SK-N-SH (cell line): ENCODE measurements at regions not wholly inside any gene's neighbourhood (a gene's known extent, or its start where the extent isn't known, plus 50 kb on each side); places are given as distances from the start of the nearest gene placed in this dataset.

Experiments
- CTCF ChIA-PET: fragments of 300-600, 350-600 bp; formaldehyde crosslinking; extraction: SDS; loops from one replicate; lab custom pipeline; 2021; lab: Yijun Ruan, JAX
- POLR2A ChIA-PET: fragments of 350-600 bp; sonication (Branson Sonifier 250); formaldehyde crosslinking; extraction: SDS; loops from one replicate; lab custom pipeline; 2020; ENCODE audit warnings: antibody characterized with exemption, inconsistent platforms; lab: Yijun Ruan, JAX
- DNase-seq: peaks from one replicate; pipeline ENCODE4 v3.0.0; 2012
- H2AFZ ChIP-seq: fragments of 200-600 bp; sonication (generic); 2 replicates; pipeline ENCODE4 v1.8.1; 2016; ENCODE audit warnings: antibody characterized with exemption, mild to moderate bottlenecking, low read depth
- H3F3A ChIP-seq: fragments of 200-600 bp; sonication (generic); replicated peaks from 2 replicates; pipeline ENCODE3; 2016; ENCODE audit warnings: antibody characterized with exemption, mild to moderate bottlenecking; ENCODE audit not compliant: insufficient read depth
- H3K27ac ChIP-seq, 2 experiments: fragments of 200-500 bp in 1 of 2; fragments of 200-600 bp in 1 of 2; sonication (Bioruptor generic) in 1 of 2; sonication (generic), shearing (Covaris generic) in 1 of 2; 2 replicates each; pipeline versions ENCODE4 v1.5.1 to v1.6.1; 2014 to 2016; ENCODE audit warnings: low read depth in 2 of 2, inconsistent platforms in 1 of 2, low read length in 1 of 2, mild to moderate bottlenecking in 1 of 2, mixed read lengths in 1 of 2
- H3K27me3 ChIP-seq: fragments of 200-600 bp; sonication (generic), shearing (Covaris generic); 2 replicates; pipeline ENCODE4 v1.6.1; 2016; ENCODE audit warnings: mixed run types; ENCODE audit not compliant: insufficient read depth
- H3K36me3 ChIP-seq, 2 experiments: fragments of 200-500 bp in 1 of 2; fragments of 200-600 bp in 1 of 2; sonication (Bioruptor generic) in 1 of 2; sonication (generic) in 1 of 2; replicated peaks in 1 of 2; 2 replicates each; pipeline versions ENCODE3 to v1.5.1; 2014 to 2016; ENCODE audit warnings: low read length in 1 of 2, mild to moderate bottlenecking in 1 of 2; ENCODE audit not compliant: insufficient read depth in 2 of 2, control insufficient read depth in 1 of 2
- H3K4me1 ChIP-seq, 2 experiments: fragments of 200-500 bp in 1 of 2; fragments of 200-600 bp in 1 of 2; sonication (Bioruptor generic) in 1 of 2; sonication (generic), shearing (Covaris generic) in 1 of 2; 2 replicates each; pipeline versions ENCODE4 v1.5.1 to v1.6.1; 2014 to 2016; ENCODE audit warnings: low read depth in 1 of 2, low read length in 1 of 2, mixed run types in 1 of 2; ENCODE audit not compliant: insufficient read depth in 2 of 2, control insufficient read depth in 1 of 2
- H3K4me2 ChIP-seq: fragments of 200-600 bp; sonication (generic), shearing (Covaris generic); 2 replicates; pipeline ENCODE4 v1.6.1; 2017; ENCODE audit warnings: mixed run types
- H3K4me3 ChIP-seq, 2 experiments: fragments of 200-500 bp in 1 of 2; fragments of 200-600 bp in 1 of 2; sonication (Bioruptor generic) in 1 of 2; sonication (generic), shearing (Covaris generic) in 1 of 2; 2 replicates each; pipeline versions ENCODE4 v1.5.1 to v1.8.1; 2014 to 2016; ENCODE audit warnings: low read depth in 2 of 2, inconsistent platforms in 1 of 2, low read length in 1 of 2, mild to moderate bottlenecking in 1 of 2, mixed read lengths in 1 of 2, moderate library complexity in 1 of 2
- H3K79me2 ChIP-seq: fragments of 200-600 bp; sonication (generic); 2 replicates; pipeline ENCODE4 v1.8.1; 2017; ENCODE audit warnings: mild to moderate bottlenecking; ENCODE audit not compliant: insufficient read depth
- H3K9ac ChIP-seq: fragments of 200-600 bp; sonication (generic); 2 replicates; pipeline ENCODE4 v1.6.1; 2017; ENCODE audit warnings: mixed run types
- H3K9me2 ChIP-seq: fragments of 200-600 bp; sonication (generic); 2 replicates; pipeline ENCODE4 v1.6.1; 2017; ENCODE audit warnings: mixed run types
- H3K9me3 ChIP-seq: fragments of 200-600 bp; sonication (generic); 2 replicates; pipeline ENCODE4 v1.6.1; 2017; ENCODE audit warnings: mixed run types, mild to moderate bottlenecking, moderate library complexity
- H4K20me1 ChIP-seq: fragments of 200-600 bp; sonication (generic); 2 replicates; pipeline ENCODE4 v1.6.1; 2017; ENCODE audit warnings: mild to moderate bottlenecking, mixed run types; ENCODE audit not compliant: insufficient read depth
- EZH2phosphoT487 ChIP-seq: fragments of 200-600 bp; sonication (generic); IDR thresholded peaks from 2 replicates; pipeline ENCODE4 v1.6.1; 2017; ENCODE audit warnings: low read depth, mixed run types, mild to moderate bottlenecking, antibody characterized with exemption, moderate library complexity, borderline replicate concordance
- FOXM1 ChIP-seq: IDR thresholded peaks from 2 replicates; pipeline ENCODE4 v1.4.0; 2012; ENCODE audit warnings: low read depth, mild to moderate bottlenecking
- GABPA ChIP-seq: IDR thresholded peaks from 2 replicates; pipeline ENCODE4 v1.4.0; 2012; ENCODE audit warnings: low read depth, mild to moderate bottlenecking
- GATA2 ChIP-seq: sonication (generic); formaldehyde crosslinking; IDR thresholded peaks from 2 replicates; pipeline ENCODE4 v1.5.0; 2020; ENCODE audit warnings: mild to moderate bottlenecking, missing genetic modification reagents
- MAX ChIP-seq: IDR thresholded peaks from 2 replicates; pipeline ENCODE4 v1.4.0; 2012; ENCODE audit warnings: low read depth
- MEF2A ChIP-seq: IDR thresholded peaks from 2 replicates; pipeline ENCODE4 v1.4.0; 2012; ENCODE audit warnings: low read depth, borderline replicate concordance
- NFIC ChIP-seq: IDR thresholded peaks from 2 replicates; pipeline ENCODE4 v1.4.0; 2012; ENCODE audit warnings: borderline replicate concordance
- NRF1 ChIP-seq: IDR thresholded peaks from 2 replicates; pipeline ENCODE4 v1.6.1; 2012; ENCODE audit warnings: low read depth, mild to moderate bottlenecking, low read length
- POLR2AphosphoS5 ChIP-seq: IDR thresholded peaks from 2 replicates; pipeline ENCODE4 v1.6.1; 2012; ENCODE audit warnings: low read depth, low read length
- RCOR1 ChIP-seq: fragments of 150-350 bp; IDR thresholded peaks from 2 replicates; pipeline ENCODE4 v1.6.1; 2017; ENCODE audit warnings: antibody characterized with exemption, low read length
- REST ChIP-seq: IDR thresholded peaks from 2 replicates; pipeline ENCODE4 v1.6.1; 2012; ENCODE audit warnings: mild to moderate bottlenecking, low read depth, low read length, moderate library complexity
- TAF1 ChIP-seq: IDR thresholded peaks from 2 replicates; pipeline ENCODE4 v1.6.1; 2012; ENCODE audit warnings: low read depth, mild to moderate bottlenecking, low read length, moderate library complexity, borderline replicate concordance
- TCF12 ChIP-seq: IDR thresholded peaks from 2 replicates; pipeline ENCODE4 v1.4.0; 2012
- YY1 ChIP-seq: IDR thresholded peaks from 2 replicates; pipeline ENCODE4 v1.4.0; 2012; ENCODE audit warnings: low read depth, mild to moderate bottlenecking
- WGBS: methylation state at CpG from one replicate; pipeline ENCODE4 v1.1.6; 2017; ENCODE audit warnings: low lambda C conversion rate; 5-methylcytosine and 5-hydroxymethylcytosine counted together
- TF ChIP-seq, protein P1 (sequence below): fragments of 150-350 bp; IDR thresholded peaks from 2 replicates; pipeline ENCODE4 v1.6.1; 2016; ENCODE audit warnings: mild to moderate bottlenecking, low read depth, low read length
- TF ChIP-seq, protein P2 (sequence below): IDR thresholded peaks from 2 replicates; pipeline ENCODE4; 2012
- TF ChIP-seq, protein P3 (sequence below): IDR thresholded peaks from 2 replicates; pipeline ENCODE4 v1.4.0; 2012; ENCODE audit warnings: low read depth, borderline replicate concordance

GRCh38 chr1:244140420-244140819, 89.3 kb downstream of the ZBTB18 start:
- Histone ChIP-seq H2AFZ (no peak overlapping the region), H3K9ac (no peak overlapping the region), H3K27ac (no peak overlapping the region), H3K4me2 (no peak overlapping the region), H3K9me3 (no peaks in the 10 kb centered on the region), H3F3A (no peaks in the 10 kb centered on the region), H3K4me3 (no peak overlapping the region), H3K9me2 (no peaks in the 10 kb centered on the region), H3K4me1 (no peaks in the 10 kb centered on the region), H4K20me1 (no peaks in the 10 kb centered on the region), H3K27me3 (no peaks in the 10 kb centered on the region), H3K36me3 (no peaks in the 10 kb centered on the region), H3K79me2 (no peaks in the 10 kb centered on the region)
- 93% methylated on average over 3 of the region's 3 CpGs for WGBS
- ChIA-PET POLR2A (no interaction called here), CTCF (no interaction called here)
- no peak for DNase-seq
- TF ChIP-seq NFIC (no peak), YY1 (no peak), RCOR1 (no peak), EZH2phosphoT487 (no peak), FOXM1 (no peak), MAX (no peak), GABPA (no peak), POLR2AphosphoS5 (no peak), TCF12 (no peak), NRF1 (no peak), REST (no peak), GATA2 (CRISPR knock-in tag) (no peak), MEF2A (no peak), TAF1 (no peak)
- TF ChIP-seq, protein P1, sequence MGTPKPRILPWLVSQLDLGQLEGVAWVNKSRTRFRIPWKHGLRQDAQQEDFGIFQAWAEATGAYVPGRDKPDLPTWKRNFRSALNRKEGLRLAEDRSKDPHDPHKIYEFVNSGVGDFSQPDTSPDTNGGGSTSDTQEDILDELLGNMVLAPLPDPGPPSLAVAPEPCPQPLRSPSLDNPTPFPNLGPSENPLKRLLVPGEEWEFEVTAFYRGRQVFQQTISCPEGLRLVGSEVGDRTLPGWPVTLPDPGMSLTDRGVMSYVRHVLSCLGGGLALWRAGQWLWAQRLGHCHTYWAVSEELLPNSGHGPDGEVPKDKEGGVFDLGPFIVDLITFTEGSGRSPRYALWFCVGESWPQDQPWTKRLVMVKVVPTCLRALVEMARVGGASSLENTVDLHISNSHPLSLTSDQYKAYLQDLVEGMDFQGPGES, result no peak
- TF ChIP-seq, protein P2, sequence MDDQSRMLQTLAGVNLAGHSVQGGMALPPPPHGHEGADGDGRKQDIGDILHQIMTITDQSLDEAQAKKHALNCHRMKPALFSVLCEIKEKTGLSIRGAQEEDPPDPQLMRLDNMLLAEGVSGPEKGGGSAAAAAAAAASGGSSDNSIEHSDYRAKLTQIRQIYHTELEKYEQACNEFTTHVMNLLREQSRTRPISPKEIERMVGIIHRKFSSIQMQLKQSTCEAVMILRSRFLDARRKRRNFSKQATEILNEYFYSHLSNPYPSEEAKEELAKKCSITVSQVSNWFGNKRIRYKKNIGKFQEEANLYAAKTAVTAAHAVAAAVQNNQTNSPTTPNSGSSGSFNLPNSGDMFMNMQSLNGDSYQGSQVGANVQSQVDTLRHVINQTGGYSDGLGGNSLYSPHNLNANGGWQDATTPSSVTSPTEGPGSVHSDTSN, result no peak
- TF ChIP-seq, protein P3, sequence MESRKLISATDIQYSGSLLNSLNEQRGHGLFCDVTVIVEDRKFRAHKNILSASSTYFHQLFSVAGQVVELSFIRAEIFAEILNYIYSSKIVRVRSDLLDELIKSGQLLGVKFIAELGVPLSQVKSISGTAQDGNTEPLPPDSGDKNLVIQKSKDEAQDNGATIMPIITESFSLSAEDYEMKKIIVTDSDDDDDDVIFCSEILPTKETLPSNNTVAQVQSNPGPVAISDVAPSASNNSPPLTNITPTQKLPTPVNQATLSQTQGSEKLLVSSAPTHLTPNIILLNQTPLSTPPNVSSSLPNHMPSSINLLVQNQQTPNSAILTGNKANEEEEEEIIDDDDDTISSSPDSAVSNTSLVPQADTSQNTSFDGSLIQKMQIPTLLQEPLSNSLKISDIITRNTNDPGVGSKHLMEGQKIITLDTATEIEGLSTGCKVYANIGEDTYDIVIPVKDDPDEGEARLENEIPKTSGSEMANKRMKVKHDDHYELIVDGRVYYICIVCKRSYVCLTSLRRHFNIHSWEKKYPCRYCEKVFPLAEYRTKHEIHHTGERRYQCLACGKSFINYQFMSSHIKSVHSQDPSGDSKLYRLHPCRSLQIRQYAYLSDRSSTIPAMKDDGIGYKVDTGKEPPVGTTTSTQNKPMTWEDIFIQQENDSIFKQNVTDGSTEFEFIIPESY, result no peak
